Fibroblast of pulmonary artery (primary cell): ENCODE measurements at regions not wholly inside any gene's neighbourhood (a gene's known extent, or its start where the extent isn't known, plus 50 kb on each side); places are given as distances from the start of the nearest gene placed in this dataset.

ENCODE experiments used
- DNase-seq: peaks from one replicate; pipeline ENCODE4 v3.0.0-alpha.2; 2010; ENCODE audit warnings: low read depth
- H3K4me3 ChIP-seq: replicated peaks from 2 replicates; pipeline ENCODE4 v1.5.1; 2011; ENCODE audit warnings: low read depth, mild to moderate bottlenecking, control low read depth, low read length, moderate library complexity
- TF ChIP-seq, protein P1 (sequence below): IDR thresholded peaks from 2 replicates; pipeline ENCODE4 v1.5.1; 2011; ENCODE audit warnings: mild to moderate bottlenecking, control low read depth, low read length, inconsistent platforms; ENCODE audit errors: missing control alignments

DNA sequence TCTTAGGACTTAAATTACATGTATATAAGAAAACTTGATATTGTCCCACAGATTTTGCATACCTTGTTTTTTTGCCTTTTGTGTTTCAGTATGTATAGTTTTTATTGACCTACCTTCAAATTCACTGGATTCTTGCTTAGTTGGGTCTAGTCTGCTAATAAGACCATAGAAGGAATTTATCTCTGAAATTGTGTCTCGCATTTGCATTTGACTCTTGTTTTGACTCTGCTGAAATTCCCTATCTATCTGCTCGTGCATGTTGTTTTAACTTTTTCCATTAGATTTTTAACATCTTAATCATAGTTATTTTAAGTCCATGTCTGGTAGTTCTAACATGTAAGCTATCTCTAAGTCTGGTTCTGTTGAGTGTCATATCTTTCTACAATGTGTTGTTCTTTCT, 163.9 kb downstream of the SCP2D1 start:
- TF ChIP-seq, protein P1, sequence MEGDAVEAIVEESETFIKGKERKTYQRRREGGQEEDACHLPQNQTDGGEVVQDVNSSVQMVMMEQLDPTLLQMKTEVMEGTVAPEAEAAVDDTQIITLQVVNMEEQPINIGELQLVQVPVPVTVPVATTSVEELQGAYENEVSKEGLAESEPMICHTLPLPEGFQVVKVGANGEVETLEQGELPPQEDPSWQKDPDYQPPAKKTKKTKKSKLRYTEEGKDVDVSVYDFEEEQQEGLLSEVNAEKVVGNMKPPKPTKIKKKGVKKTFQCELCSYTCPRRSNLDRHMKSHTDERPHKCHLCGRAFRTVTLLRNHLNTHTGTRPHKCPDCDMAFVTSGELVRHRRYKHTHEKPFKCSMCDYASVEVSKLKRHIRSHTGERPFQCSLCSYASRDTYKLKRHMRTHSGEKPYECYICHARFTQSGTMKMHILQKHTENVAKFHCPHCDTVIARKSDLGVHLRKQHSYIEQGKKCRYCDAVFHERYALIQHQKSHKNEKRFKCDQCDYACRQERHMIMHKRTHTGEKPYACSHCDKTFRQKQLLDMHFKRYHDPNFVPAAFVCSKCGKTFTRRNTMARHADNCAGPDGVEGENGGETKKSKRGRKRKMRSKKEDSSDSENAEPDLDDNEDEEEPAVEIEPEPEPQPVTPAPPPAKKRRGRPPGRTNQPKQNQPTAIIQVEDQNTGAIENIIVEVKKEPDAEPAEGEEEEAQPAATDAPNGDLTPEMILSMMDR: no peak
- no peak overlapping the region for H3K4me3 ChIP-seq
- no peak for DNase-seq

DNA sequence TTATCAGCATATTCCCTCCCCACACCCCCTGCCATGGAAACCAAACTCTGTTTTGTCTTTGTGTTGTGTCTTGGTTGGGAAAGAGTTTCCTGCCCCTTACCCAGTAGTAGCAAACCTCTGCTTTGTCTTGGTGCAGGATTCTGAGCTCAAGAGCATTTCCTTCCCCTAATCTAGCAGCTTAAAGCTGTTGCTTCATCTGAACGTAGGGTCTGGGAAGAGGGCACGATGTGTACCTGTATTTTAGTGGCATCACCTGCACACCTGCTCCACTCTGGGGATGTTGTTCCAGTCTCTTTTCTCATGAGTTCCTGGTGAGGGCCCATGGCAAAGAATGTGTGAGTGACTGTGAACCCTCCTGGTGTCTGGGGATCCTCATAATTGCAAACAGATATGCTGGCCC, 164.7 kb downstream of the SCP2D1 start:
- no peak overlapping the region for H3K4me3 ChIP-seq
- DNase-seq: no peak
- TF ChIP-seq, protein P1: no peak

DNA sequence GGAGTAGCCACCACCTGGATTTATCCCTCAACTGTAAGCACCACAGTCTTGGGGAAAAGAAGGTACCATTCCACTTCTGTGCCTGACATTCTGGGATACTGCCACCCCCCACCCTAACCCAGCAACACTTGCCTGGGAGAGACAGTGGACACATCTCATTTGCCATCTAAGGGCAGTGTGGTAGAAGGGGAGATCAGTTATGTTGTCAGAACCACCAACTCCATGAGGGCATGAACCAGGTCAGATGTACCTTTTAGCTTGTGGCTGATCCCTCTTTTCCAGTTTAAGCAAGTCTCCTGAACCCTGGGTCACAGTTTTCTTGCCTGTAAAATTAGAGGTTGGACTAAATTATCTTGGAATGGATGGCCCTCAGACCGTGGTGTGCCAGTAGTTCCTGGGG, 165.5 kb downstream of the SCP2D1 start:
- DNase-seq: no peak
- TF ChIP-seq, protein P1: no peak
- H3K4me3 ChIP-seq: no peak overlapping the region

DNA sequence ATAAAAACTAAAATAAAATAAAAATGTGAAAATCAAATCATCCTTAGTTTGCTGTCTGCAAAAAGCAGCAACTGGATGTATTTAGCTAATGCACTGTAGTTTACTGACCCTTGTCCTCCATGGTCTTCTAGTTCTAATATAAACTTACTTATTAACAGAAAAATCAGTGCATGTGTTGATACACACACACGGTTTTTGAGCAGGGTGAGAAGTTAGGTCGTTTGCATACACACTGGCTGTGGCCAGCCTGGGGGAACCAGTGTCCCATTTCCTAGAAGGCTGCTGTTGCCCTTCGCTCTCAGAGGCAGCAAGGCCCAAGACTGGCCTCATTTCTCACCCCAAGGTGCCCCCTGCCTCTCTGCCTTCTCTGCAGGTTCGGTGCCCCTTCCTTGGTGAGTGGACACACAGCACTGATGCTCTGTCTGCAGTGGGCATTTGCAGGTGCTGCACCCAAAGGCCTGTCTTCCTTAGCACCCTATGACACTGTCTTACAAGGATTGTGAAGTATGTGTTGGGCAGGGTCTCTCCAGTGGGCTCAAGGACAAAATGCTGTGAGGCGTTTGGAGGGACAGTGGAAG, 168.5 kb downstream of the SCP2D1 start:
- no peak overlapping the region for H3K4me3 ChIP-seq
- DNase-seq: no peak
- TF ChIP-seq, protein P1: no peak

DNA sequence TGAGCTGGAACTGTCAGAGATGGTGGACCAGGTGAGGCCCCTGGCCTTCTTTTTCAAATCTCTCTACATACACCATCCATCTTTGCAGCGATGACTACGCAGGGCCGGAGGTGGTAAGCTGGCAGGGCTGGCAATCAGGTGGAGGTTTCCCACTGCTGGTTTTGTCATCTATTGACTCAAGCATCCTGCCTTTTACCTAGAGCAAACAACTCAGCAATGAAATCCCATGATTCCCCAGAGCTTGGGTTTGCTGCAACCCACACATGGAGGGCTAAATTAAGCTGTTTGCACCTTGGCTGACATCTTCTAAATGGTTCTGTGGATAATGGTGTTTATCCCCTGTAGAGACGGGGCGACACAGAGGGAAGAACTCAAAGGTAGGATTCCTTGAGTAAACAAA, 170.2 kb downstream of the SCP2D1 start:
- DNase-seq: no peak
- TF ChIP-seq, protein P1: no peak
- H3K4me3 ChIP-seq: no peak overlapping the region

DNA sequence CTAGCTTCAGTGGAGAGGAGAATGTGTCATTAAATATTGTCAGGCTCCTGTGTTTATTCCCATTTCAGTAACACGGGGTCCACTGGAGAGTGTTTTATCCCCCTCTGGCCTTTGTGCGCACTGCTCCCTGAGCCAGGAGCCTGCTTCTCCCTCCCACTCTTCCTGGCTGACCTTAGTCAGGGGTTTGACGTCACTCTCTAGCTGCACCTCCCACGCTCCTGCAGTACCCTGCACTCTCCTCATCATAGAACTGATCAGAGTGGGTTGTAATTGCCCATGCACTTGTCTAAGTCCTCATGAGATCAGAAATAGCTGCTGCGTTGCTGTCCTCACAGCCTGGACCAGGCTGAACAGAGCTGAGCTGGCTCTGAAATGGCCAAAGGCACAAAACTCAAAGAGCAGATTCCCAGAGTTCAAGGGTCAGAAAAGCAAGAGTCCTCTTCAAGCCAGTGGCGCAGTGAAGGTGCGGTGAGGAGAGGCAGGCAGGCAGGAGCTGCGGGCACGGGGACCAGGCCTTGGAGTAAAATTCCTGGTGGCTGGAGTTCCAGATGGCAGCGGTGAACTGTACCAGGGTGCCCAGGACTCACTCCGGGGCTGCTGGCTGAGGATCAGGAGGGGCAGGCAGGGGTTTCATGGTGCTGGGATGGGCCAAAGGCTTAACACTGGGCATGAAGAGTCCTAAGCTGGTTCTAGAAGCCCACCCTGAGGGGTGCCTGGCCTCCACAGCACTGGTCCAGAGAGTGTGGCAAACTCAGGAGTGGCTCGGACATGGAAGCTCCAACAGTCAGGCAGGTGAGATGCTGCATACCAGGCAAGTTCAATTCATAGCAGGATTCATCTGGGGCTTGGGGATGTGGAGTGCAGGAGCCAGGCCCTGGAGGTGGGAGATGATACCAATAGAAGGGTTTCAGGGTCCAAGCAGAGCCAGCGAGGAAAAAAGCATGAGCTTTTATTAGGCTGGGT, 170.9 kb downstream of the SCP2D1 start:
- TF ChIP-seq, protein P1: no peak
- H3K4me3 ChIP-seq: no peak overlapping the region
- DNase-seq: no peak
